ENCODE measurements at regions not wholly inside any gene's neighbourhood (a gene's known extent, or its start where the extent isn't known, plus 50 kb on each side); places are given as distances from the start of the nearest gene placed in this dataset.

DNA sequence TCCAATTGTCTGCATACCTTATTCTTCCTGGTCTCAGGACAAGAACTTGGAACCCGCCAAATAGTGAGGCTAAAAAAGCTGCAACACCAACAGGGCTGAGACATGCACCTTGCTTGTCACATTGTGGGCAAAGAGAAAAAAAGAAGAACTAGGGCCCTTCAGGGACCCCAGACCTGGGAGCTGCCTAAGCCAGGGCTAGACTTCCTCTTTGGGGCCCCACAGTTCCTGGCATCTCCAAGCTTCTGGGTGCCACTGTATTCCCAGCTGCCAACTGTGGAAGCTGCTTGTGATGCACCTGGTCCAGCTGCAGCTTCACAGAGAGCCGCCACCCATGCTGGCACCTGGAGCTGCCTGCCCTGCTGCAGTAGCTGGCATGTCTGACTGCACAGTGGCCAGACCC lies 370.6 kb downstream of the CD83 start:
- no peaks in the 10 kb centered on the region for H3K4me1 ChIP-seq
- intact Hi-C loops (cut with DNase I): no loop called here
- WGBS, 2 donors: 86 to 90% methylated on average over 2 of the region's 2 CpGs
- TF ChIP-seq POLR2A (IDR thresholded peaks at IDR 0.05): no peak
- TF ChIP-seq, protein P1, sequence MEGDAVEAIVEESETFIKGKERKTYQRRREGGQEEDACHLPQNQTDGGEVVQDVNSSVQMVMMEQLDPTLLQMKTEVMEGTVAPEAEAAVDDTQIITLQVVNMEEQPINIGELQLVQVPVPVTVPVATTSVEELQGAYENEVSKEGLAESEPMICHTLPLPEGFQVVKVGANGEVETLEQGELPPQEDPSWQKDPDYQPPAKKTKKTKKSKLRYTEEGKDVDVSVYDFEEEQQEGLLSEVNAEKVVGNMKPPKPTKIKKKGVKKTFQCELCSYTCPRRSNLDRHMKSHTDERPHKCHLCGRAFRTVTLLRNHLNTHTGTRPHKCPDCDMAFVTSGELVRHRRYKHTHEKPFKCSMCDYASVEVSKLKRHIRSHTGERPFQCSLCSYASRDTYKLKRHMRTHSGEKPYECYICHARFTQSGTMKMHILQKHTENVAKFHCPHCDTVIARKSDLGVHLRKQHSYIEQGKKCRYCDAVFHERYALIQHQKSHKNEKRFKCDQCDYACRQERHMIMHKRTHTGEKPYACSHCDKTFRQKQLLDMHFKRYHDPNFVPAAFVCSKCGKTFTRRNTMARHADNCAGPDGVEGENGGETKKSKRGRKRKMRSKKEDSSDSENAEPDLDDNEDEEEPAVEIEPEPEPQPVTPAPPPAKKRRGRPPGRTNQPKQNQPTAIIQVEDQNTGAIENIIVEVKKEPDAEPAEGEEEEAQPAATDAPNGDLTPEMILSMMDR (IDR thresholded peaks at IDR 0.05): no peak
- ATAC-seq (no peak), DNase-seq (no peak)
- H3K27me3 ChIP-seq: no peaks in the 10 kb centered on the region
- no peaks in the 10 kb centered on the region for H3K36me3 ChIP-seq (replicated peaks in 1 of 2; ENCODE audit: insufficient read depth in 1 of 2, low read depth in 2 of 2)
- H3K9me3 ChIP-seq: no peaks in the 10 kb centered on the region
- no peak overlapping the region for H3K27ac ChIP-seq
- no peak overlapping the region for H3K4me3 ChIP-seq

DNA sequence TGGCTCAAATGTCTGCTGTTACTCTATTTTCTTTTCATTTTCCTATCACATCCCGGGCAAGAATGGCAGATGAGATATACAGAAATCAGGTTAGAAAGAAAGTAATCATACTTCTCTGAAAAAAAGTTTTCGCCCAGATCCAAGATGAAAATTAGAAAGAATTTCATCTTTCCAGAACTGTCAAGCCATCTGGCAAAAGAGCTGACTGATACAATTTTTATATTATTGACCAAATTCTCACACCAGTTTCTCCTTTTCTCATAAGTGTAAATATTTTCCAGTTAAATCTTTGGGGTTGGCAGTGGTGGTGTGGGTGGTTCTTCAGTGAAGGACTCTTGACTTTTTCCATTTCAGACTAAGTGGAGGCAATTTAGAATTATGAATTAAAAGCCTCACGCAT lies 371.9 kb downstream of the CD83 start:
- Histone ChIP-seq H3K4me3 (no peak overlapping the region), H3K27ac (no peak overlapping the region), H3K4me1 (no peaks in the 10 kb centered on the region), H3K27me3 (no peaks in the 10 kb centered on the region), H3K9me3 (no peaks in the 10 kb centered on the region), H3K36me3 (replicated peaks in 1 of 2; ENCODE audit: insufficient read depth in 1 of 2, low read depth in 2 of 2) (no peaks in the 10 kb centered on the region)
- DNase-seq (no peak), ATAC-seq (no peak)
- WGBS, 2 donors: 79 to 85% methylated on average over 3 of the region's 3 CpGs
- TF ChIP-seq POLR2A (IDR thresholded peaks at IDR 0.05): no peak
- TF ChIP-seq, protein P1 (IDR thresholded peaks at IDR 0.05): no peak
- intact Hi-C loops (cut with DNase I): no loop called here

DNA sequence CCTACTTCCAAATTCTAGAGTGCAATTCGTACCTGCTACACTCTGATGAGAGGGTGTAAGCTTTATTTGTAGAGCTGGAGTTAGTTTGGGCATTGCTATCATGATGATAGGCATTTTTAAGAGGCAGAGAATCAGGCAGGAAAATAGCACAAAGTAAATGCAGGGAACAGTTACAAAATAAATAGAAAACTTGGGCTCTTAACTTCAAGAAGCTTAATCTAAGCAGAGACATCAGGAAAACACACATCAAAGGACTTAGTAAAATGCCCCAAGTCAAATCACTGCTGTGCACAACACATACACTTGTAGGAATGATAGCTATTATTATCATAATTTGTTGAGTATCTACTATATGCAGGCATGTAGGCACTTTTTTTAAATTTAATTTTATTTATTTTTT lies 381.2 kb downstream of the CD83 start:
- Histone ChIP-seq H3K4me1 (no peaks in the 10 kb centered on the region), H3K4me3 (no peak overlapping the region), H3K9me3 (no peaks in the 10 kb centered on the region), H3K27ac (no peak overlapping the region), H3K36me3 (replicated peaks in 1 of 2; ENCODE audit: insufficient read depth in 1 of 2, low read depth in 2 of 2) (no peaks in the 10 kb centered on the region), H3K27me3 (no peaks in the 10 kb centered on the region)
- 41 to 60% methylated on average over 1 of the region's 1 CpG for WGBS, 2 donors
- intact Hi-C loops (cut with DNase I): no loop called here
- ATAC-seq (no peak), DNase-seq (no peak)
- TF ChIP-seq, protein P1 (IDR thresholded peaks at IDR 0.05): no peak
- TF ChIP-seq POLR2A (IDR thresholded peaks at IDR 0.05): no peak

DNA sequence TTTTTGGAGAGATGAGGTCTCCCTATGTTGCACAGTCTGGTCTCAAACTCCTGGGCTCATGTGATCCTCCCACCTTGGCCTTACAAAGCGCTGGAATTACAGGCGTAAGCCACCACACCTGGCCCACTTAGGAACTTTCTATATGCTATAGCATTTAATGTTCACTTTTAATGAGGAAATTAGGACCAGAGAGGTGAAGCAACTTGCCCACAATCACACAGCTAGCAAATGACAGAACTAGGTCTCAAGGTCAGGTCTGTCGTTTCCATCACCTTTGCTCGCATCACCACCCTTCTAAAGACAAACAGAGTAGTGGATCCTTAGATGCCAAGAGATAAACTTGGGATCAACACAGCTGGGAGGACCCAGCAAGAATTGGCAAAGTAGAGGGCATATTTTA lies 381.7 kb downstream of the CD83 start:
- 65 to 67% methylated on average over 4 of the region's 4 CpGs for WGBS, 2 donors
- intact Hi-C loops (cut with DNase I): no loop called here

DNA sequence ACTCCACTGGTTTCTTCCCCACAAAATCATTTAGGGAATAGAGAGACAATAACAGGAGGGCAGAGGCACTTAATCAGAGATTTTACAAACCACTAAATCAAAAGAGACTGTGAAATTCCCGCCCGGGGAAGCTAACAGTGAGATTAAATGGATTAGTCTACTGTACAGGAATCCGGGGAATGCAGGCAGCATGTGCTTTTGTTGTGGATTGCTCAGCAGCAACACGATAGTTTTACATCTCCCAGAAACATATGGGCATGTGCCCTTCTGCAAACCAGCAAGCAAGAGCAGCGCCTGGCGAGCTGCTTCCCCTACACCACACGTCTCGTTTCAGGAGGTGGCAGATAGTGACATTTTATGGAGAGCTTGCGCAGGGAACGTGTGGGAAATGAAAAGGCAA lies 382.3 kb downstream of the CD83 start:
- intact Hi-C loops (cut with DNase I): no loop called here
- peak in 1 of 4 donors; percentile 32 for DNase-seq

More for the DNA sequence above, 381.7 kb downstream of the CD83 start:
- Histone ChIP-seq H3K27me3 (no peaks in the 10 kb centered on the region), H3K9me3 (no peaks in the 10 kb centered on the region), H3K27ac (no peak overlapping the region), H3K4me3 (no peak overlapping the region), H3K36me3 (replicated peaks in 1 of 2; ENCODE audit: insufficient read depth in 1 of 2, low read depth in 2 of 2) (no peaks in the 10 kb centered on the region), H3K4me1 (no peaks in the 10 kb centered on the region)
- TF ChIP-seq, protein P1 (IDR thresholded peaks at IDR 0.05): no peak
- no peak for TF ChIP-seq POLR2A (IDR thresholded peaks at IDR 0.05)
- DNase-seq (no peak), ATAC-seq (no peak)

More for the DNA sequence above, 382.3 kb downstream of the CD83 start:
- no peak overlapping the region for H3K4me3 ChIP-seq
- H3K27ac ChIP-seq: no peak overlapping the region
- 37 to 38% methylated on average over 10 of the region's 10 CpGs for WGBS, 2 donors
- peak; percentile 52 for ATAC-seq
- H3K9me3 ChIP-seq: no peaks in the 10 kb centered on the region
- no peak for TF ChIP-seq POLR2A (IDR thresholded peaks at IDR 0.05)
- TF ChIP-seq, protein P1 (IDR thresholded peaks at IDR 0.05): no peak
- H3K4me1 ChIP-seq: no peaks in the 10 kb centered on the region
- no peaks in the 10 kb centered on the region for H3K36me3 ChIP-seq (replicated peaks in 1 of 2; ENCODE audit: insufficient read depth in 1 of 2, low read depth in 2 of 2)
- H3K27me3 ChIP-seq: no peaks in the 10 kb centered on the region

Data from body of pancreas (tissue), 4 donors.